Chondrocyte (in vitro differentiated cells): ENCODE measurements at regions not wholly inside any gene's neighbourhood (a gene's known extent, or its start where the extent isn't known, plus 50 kb on each side); places are given as distances from the start of the nearest gene placed in this dataset.

Experiments used
- DNase-seq: peaks from one replicate; pipeline ENCODE4 v3.0.0; 2021; ENCODE audit warnings: mixed read lengths, low spot score
- H3K27ac Mint-ChIP-seq: one replicate; pipeline ENCODE4 v1.8.0; 2021; ENCODE audit warnings: mild to moderate bottlenecking, moderate library complexity, mixed read lengths; ENCODE audit not compliant: unreplicated experiment
- H3K27me3 Mint-ChIP-seq: 2 replicates; pipeline ENCODE4 v1.8.0; 2021; ENCODE audit warnings: low read depth, mixed read lengths
- H3K36me3 Mint-ChIP-seq: 2 replicates; pipeline ENCODE4 v1.8.0; 2021; ENCODE audit warnings: low read depth, mixed read lengths
- H3K4me1 Mint-ChIP-seq: 2 replicates; pipeline ENCODE4 v1.8.0; 2021; ENCODE audit warnings: low read depth, mild to moderate bottlenecking, mixed read lengths
- H3K4me3 Mint-ChIP-seq: one replicate; pipeline ENCODE4 v1.8.0; 2021; ENCODE audit warnings: mild to moderate bottlenecking, moderate library complexity, mixed read lengths; ENCODE audit not compliant: unreplicated experiment
- H3K9me3 Mint-ChIP-seq: 2 replicates; pipeline ENCODE4 v1.8.0; 2021; ENCODE audit warnings: low read depth, mixed read lengths
- TF ChIP-seq, protein P1 (sequence below): fragments of 200-600 bp; sonication (generic); IDR thresholded peaks from 2 replicates; pipeline ENCODE4 v1.5.0; 2021; ENCODE audit warnings: antibody characterized with exemption, mild to moderate bottlenecking, moderate library complexity

DNA sequence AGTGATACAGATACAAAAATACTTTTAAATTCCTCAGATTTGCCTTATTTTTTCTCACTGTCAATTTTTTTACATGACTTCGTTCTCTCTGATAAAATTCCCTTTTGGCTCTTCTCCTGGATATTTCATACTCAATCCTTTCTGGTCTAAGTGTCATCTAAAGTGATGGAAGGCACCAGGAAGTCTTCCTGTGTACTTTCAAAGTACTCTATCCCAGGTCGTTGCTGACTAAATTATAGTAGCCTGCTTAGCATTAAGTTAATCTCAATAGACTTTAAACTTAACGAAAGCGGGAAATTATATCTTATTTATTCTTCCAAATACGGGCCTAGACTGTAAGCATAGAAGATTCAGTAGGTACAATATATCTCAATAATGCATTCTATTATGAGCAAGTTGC is 67.8 kb downstream of the CASP12 start:
- TF ChIP-seq, protein P1, sequence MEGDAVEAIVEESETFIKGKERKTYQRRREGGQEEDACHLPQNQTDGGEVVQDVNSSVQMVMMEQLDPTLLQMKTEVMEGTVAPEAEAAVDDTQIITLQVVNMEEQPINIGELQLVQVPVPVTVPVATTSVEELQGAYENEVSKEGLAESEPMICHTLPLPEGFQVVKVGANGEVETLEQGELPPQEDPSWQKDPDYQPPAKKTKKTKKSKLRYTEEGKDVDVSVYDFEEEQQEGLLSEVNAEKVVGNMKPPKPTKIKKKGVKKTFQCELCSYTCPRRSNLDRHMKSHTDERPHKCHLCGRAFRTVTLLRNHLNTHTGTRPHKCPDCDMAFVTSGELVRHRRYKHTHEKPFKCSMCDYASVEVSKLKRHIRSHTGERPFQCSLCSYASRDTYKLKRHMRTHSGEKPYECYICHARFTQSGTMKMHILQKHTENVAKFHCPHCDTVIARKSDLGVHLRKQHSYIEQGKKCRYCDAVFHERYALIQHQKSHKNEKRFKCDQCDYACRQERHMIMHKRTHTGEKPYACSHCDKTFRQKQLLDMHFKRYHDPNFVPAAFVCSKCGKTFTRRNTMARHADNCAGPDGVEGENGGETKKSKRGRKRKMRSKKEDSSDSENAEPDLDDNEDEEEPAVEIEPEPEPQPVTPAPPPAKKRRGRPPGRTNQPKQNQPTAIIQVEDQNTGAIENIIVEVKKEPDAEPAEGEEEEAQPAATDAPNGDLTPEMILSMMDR, result no peak
- peaks cover 8% of the 10 kb centered on the region for H3K4me1 Mint-ChIP-seq
- H3K36me3 Mint-ChIP-seq, result no peaks in the 10 kb centered on the region
- H3K27ac Mint-ChIP-seq, result no peak overlapping the region
- no peak overlapping the region for H3K4me3 Mint-ChIP-seq
- DNase-seq, result no peak
- no peaks in the 10 kb centered on the region for H3K9me3 Mint-ChIP-seq
- H3K27me3 Mint-ChIP-seq, result no peaks in the 10 kb centered on the region

DNA sequence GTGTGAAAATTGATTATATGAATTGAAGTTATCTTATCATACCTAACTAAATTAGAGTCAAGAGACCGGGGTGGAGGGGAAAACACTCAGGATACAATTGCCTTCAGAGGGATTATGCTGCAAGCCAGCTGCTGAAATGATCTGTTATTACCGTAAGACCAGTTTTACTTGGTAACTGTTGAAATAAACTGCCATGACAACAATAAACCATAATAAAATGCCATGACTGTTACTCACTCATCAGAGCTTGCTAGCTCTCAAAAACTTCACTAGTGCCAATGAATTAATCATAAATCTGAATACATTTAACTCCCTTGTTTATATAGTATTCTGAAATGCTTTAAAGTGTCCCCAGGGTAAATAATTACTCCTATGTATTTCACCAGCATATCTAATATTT is 68.2 kb downstream of the CASP12 start:
- Mint-ChIP-seq H3K27ac (no peak overlapping the region), H3K9me3 (no peaks in the 10 kb centered on the region), H3K4me3 (no peak overlapping the region), H3K27me3 (no peaks in the 10 kb centered on the region), H3K36me3 (no peaks in the 10 kb centered on the region), H3K4me1 (peaks cover 8% of the 10 kb centered on the region)
- no peak for DNase-seq
- TF ChIP-seq, protein P1, result no peak

DNA sequence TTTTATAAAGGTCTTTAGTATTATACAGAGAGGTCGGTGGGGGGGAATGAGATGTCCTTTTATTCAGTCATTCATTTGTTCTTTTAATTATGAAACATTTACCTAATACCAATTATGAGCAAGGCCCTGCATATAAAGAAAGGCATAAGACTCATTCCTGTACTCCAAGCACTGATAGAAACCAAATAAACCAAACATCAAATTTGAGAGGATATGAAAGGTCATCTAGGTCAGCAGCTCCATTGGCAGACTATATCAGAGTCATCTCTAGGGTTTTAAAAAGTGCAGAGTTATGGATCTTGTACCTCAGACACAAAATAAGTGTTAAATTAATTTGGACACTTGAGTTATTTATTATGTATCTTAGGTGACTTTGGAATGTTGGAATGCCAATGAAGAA is 71.5 kb downstream of the CASP12 start:
- Mint-ChIP-seq H3K9me3 (no peaks in the 10 kb centered on the region), H3K36me3 (no peaks in the 10 kb centered on the region), H3K27me3 (no peaks in the 10 kb centered on the region), H3K4me1 (peaks cover 8% of the 10 kb centered on the region), H3K4me3 (no peak overlapping the region), H3K27ac (no peak overlapping the region)
- no peak for DNase-seq
- TF ChIP-seq, protein P1, result no peak

DNA sequence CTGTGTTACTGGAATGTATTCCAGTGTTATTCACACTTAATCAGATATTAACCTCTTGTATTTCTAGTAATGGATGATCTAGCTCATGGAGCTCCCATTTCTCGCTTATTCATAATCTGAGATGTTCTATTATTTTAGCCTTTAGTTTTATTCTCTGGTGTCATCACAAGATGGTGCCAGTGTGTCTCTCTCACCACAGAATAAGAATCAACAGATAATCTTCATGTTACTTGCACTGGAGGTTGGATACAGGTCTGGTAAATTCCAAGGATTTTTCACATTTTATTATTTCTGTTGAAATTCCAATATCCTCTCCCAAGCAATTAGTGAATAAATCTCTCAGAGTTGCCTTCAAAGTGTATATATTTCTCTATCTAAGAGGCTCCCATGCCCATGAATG is 74.6 kb downstream of the CASP12 start:
- no peak for DNase-seq
- peaks cover 2% of the 10 kb centered on the region for H3K27me3 Mint-ChIP-seq
- no peaks in the 10 kb centered on the region for H3K36me3 Mint-ChIP-seq
- no peak overlapping the region for H3K27ac Mint-ChIP-seq
- no peaks in the 10 kb centered on the region for H3K9me3 Mint-ChIP-seq
- TF ChIP-seq, protein P1, result peak; percentile 50
- H3K4me3 Mint-ChIP-seq, result no peak overlapping the region
- H3K4me1 Mint-ChIP-seq, result no peaks in the 10 kb centered on the region

DNA sequence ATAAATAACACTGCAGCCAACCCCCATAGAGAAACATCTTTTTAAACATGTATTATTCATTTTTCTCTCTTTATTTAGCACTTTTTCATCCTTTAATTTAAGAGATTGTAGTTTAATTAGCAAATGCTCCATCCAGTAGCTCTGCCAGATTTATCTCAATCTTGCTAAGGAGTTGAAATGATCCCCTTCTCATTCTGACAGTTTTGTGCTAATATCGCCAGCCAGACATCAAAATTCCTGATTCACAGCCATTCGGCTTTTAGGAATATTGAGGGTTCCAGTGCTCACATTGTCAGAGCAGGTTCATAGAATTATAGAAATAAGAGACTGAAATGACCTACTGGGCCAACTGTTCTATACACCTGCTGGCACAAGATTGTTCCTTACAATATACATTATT is 77.8 kb downstream of the CASP12 start:
- no peaks in the 10 kb centered on the region for H3K9me3 Mint-ChIP-seq
- H3K36me3 Mint-ChIP-seq, result no peaks in the 10 kb centered on the region
- TF ChIP-seq, protein P1, result no peak
- no peaks in the 10 kb centered on the region for H3K4me1 Mint-ChIP-seq
- no peak overlapping the region for H3K4me3 Mint-ChIP-seq
- no peak overlapping the region for H3K27ac Mint-ChIP-seq
- DNase-seq, result no peak
- H3K27me3 Mint-ChIP-seq, result peaks cover 2% of the 10 kb centered on the region
